ENCODE measurements at regions not wholly inside any gene's neighbourhood (a gene's known extent, or its start where the extent isn't known, plus 50 kb on each side); places are given as distances from the start of the nearest gene placed in this dataset.

DNA sequence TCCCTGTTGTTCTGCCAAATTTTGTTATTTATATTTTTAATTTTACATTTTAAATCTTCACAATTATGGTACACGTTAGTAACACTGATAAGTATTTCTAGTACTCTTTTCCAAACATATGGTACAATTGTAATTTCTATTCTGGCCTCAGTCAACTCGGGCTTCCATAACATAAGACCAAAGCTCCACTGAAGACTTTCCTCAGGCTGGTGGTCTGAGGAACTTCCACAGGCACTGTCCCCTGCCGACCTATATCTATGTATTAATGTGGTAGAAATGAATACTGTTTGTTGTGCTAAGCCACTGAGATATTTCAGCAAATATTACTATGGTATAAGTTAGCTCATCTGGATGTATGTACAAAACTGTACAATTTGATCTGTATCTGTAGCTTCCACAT is 407.6 kb upstream of the ZNF804A start:
- TF ChIP-seq, protein P1, sequence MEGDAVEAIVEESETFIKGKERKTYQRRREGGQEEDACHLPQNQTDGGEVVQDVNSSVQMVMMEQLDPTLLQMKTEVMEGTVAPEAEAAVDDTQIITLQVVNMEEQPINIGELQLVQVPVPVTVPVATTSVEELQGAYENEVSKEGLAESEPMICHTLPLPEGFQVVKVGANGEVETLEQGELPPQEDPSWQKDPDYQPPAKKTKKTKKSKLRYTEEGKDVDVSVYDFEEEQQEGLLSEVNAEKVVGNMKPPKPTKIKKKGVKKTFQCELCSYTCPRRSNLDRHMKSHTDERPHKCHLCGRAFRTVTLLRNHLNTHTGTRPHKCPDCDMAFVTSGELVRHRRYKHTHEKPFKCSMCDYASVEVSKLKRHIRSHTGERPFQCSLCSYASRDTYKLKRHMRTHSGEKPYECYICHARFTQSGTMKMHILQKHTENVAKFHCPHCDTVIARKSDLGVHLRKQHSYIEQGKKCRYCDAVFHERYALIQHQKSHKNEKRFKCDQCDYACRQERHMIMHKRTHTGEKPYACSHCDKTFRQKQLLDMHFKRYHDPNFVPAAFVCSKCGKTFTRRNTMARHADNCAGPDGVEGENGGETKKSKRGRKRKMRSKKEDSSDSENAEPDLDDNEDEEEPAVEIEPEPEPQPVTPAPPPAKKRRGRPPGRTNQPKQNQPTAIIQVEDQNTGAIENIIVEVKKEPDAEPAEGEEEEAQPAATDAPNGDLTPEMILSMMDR (IDR thresholded peaks at IDR 0.05), result no peak
- TF ChIP-seq EP300 (IDR thresholded peaks at IDR 0.05) (no peak), POLR2A (IDR thresholded peaks at IDR 0.05; ENCODE audit: low read depth) (no peak), POLR2AphosphoS5 (IDR thresholded peaks at IDR 0.05) (no peak)

All from esophagus muscularis mucosa (tissue), 4 donors.